Neural cell (in vitro differentiated cells): ENCODE measurements at regions not wholly inside any gene's neighbourhood (a gene's known extent, or its start where the extent isn't known, plus 50 kb on each side); places are given as distances from the start of the nearest gene placed in this dataset.

Experiments
- CTCF ChIP-seq: fragments of 450-650 bp; IDR thresholded peaks from 2 replicates; pipeline ENCODE4 v1.5.1; 2014; ENCODE audit warnings: antibody characterized with exemption, mild to moderate bottlenecking, moderate library complexity; ENCODE audit not compliant: poor library complexity, severe bottlenecking
- EP300 ChIP-seq: fragments of 450-650 bp; conservative IDR thresholded peaks from 2 replicates; pipeline ENCODE4 v1.6.1; 2014; ENCODE audit warnings: antibody characterized with exemption, mild to moderate bottlenecking, moderate library complexity; ENCODE audit not compliant: poor library complexity, severe bottlenecking
- EZH2 ChIP-seq: fragments of 200-600, 300-800 bp; shearing (Covaris generic), sonication (generic); IDR thresholded peaks from 2 replicates; pipeline ENCODE4 v1.6.1; 2014; ENCODE audit warnings: antibody characterized with exemption, low read length, borderline replicate concordance, mild to moderate bottlenecking; ENCODE audit not compliant: insufficient read depth, poor library complexity, severe bottlenecking
- POLR2AphosphoS5 ChIP-seq: IDR thresholded peaks from 2 replicates; pipeline ENCODE4 v1.6.1; 2012
- RAD21 ChIP-seq: fragments of 450-650 bp; conservative IDR thresholded peaks from 2 replicates; pipeline ENCODE4 v1.6.1; 2014; ENCODE audit warnings: antibody characterized with exemption, mild to moderate bottlenecking, moderate library complexity
- REST ChIP-seq: IDR thresholded peaks from 2 replicates; pipeline ENCODE4 v1.6.1; 2012; ENCODE audit warnings: borderline replicate concordance
- SMC3 ChIP-seq: fragments of 450-650 bp; conservative IDR thresholded peaks from 2 replicates; pipeline ENCODE4 v1.6.1; 2014; ENCODE audit warnings: antibody characterized with exemption, mild to moderate bottlenecking, moderate library complexity; ENCODE audit not compliant: poor library complexity

GRCh38 chr4:128665514-128665913 lies 144.0 kb upstream of the JADE1 start:
- TF ChIP-seq CTCF: no peak
- no peak for TF ChIP-seq RAD21
- TF ChIP-seq POLR2AphosphoS5: no peak
- no peak for TF ChIP-seq SMC3
- TF ChIP-seq EP300: no peak
- TF ChIP-seq EZH2: no peak
- TF ChIP-seq REST: no peak
